ENCODE measurements at regions not wholly inside any gene's neighbourhood (a gene's known extent, or its start where the extent isn't known, plus 50 kb on each side); places are given as distances from the start of the nearest gene placed in this dataset.
"Not testable (repeated sequence)": the region's sequence is repeated elsewhere in the genome, so short reads cannot be mapped to it uniquely, and the experiment has no call there.

- DNase-seq, result no peak
Measured at GRCh38 chr2:21194147-21194546, 70.4 kb downstream of the TDRD15 start.

- no peak for DNase-seq
Measured at GRCh38 chr2:21194858-21195271, 71.1 kb downstream of the TDRD15 start.

GRCh38 chr2:21195326-21195725, 71.6 kb downstream of the TDRD15 start:
- no peak for DNase-seq

GRCh38 chr2:21198637-21199036, 74.9 kb downstream of the TDRD15 start:
- DNase-seq, result no peak

GRCh38 chr2:21203976-21204375, 80.2 kb downstream of the TDRD15 start:
- DNase-seq, result no peak

- DNase-seq, result not testable (repeated sequence)
Measured at GRCh38 chr2:21214085-21214484, 90.3 kb downstream of the TDRD15 start.

GRCh38 chr2:21217442-21217841, 93.7 kb downstream of the TDRD15 start:
- DNase-seq, result no peak

GRCh38 chr2:21220930-21221329, 97.2 kb downstream of the TDRD15 start:
- no peak for DNase-seq

- DNase-seq, result no peak
Measured at GRCh38 chr2:21223618-21224017, 99.8 kb downstream of the TDRD15 start.

- DNase-seq, result no peak
Measured at GRCh38 chr2:21228041-21228895, 104.5 kb downstream of the TDRD15 start.

GRCh38 chr2:21229302-21229701, 105.5 kb downstream of the TDRD15 start:
- DNase-seq, result no peak

- no peak for DNase-seq
Measured at GRCh38 chr2:21230140-21230539, 106.4 kb downstream of the TDRD15 start.

GRCh38 chr2:21231985-21232384, 108.2 kb downstream of the TDRD15 start:
- no peak for DNase-seq

- no peak for DNase-seq
Measured at GRCh38 chr2:21233194-21233593, 109.4 kb downstream of the TDRD15 start.

- no peak for DNase-seq
Measured at GRCh38 chr2:21234001-21234400, 110.2 kb downstream of the TDRD15 start.

- no peak for DNase-seq
Measured at GRCh38 chr2:21234464-21235120, 110.8 kb downstream of the TDRD15 start.

- DNase-seq, result not testable (repeated sequence)
Measured at GRCh38 chr2:21239749-21240148, 116.0 kb downstream of the TDRD15 start.

- no peak for DNase-seq
Measured at GRCh38 chr2:21244161-21244560, 120.4 kb downstream of the TDRD15 start.

- DNase-seq, result no peak
Measured at GRCh38 chr2:21245565-21245964, 121.8 kb downstream of the TDRD15 start.

GRCh38 chr2:21249367-21249766, 125.6 kb downstream of the TDRD15 start:
- DNase-seq, result no peak

- DNase-seq, result no peak
Measured at GRCh38 chr2:21250673-21251072, 126.9 kb downstream of the TDRD15 start.

- no peak for DNase-seq
Measured at GRCh38 chr2:21251216-21251980, 127.6 kb downstream of the TDRD15 start.

GRCh38 chr2:21253311-21254027, 129.7 kb downstream of the TDRD15 start:
- DNase-seq, result no peak

Data from stimulated activated naive CD4-positive, alpha-beta T cell (primary cell).